GM19193 (cell line): ENCODE measurements at regions not wholly inside any gene's neighbourhood (a gene's known extent, or its start where the extent isn't known, plus 50 kb on each side); places are given as distances from the start of the nearest gene placed in this dataset.

Experiments used
- POLR2A ChIP-seq: IDR thresholded peaks from 4 replicates; pipeline ENCODE4 v1.6.1; 2011; ENCODE audit not compliant: insufficient read depth, insufficient read length; ENCODE audit errors: extremely low read depth

DNA sequence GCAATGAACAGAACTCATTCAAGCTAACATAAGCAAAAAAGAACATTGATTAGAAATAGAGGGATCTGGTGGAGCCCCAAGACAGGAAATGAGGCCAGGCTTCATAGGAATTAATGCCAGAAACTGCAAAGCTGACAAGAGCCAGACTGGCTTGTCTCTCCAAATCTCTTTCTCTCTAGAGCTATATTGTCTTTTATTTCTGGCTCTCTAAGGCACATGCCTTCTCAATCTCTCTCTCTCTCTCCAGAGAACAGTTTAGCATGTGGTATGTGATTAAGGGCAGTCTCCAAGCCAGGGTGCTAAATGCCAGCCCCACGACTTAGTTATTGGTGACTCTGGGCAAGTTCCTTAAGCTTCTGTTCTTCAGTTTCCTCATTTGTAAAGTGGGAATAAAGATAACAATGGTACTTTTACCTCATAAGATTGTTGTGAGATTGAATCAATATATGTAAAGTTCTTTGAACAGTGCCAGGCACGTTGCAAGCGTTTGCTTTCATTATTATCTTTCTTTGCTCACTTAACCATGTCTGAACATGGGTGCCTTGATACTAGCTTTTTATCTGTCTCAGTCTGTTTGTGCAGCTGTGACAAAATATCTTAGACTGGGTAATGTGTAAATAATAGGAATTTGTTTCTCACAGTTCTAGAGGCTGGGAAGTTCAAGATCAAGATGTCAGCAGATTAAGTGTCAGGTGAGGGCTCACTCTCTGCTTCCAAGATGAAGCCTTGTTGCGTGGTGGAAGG is 123.2 kb downstream of the BDH1 start:
- TF ChIP-seq POLR2A = no peak

DNA sequence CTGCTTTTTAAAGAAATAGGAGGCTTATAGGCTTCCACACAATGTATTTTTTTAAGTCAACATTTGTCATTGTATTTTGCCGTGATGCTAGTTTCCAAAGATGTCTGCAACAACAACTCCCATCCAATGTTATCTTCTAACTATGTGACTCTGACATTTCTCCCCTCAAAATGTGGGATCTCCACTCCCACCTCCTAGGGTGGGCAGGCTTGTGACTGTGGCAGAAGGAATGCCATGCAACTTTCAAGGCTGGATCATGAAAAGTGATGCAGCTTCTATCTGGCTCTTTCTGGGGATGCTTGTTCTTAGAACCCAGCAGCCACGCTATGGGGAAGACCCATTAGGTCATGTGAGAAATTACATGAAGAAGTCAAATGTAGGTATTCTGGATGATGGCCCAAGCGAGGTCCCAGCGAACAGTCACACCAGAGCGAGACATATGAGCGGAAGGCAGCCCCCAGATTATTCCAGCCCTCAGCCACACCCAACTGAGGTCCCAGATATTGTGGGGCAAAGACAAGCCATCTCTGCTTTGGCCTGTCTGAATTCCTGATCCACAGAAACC is 124.3 kb downstream of the BDH1 start:
- TF ChIP-seq POLR2A = no peak

DNA sequence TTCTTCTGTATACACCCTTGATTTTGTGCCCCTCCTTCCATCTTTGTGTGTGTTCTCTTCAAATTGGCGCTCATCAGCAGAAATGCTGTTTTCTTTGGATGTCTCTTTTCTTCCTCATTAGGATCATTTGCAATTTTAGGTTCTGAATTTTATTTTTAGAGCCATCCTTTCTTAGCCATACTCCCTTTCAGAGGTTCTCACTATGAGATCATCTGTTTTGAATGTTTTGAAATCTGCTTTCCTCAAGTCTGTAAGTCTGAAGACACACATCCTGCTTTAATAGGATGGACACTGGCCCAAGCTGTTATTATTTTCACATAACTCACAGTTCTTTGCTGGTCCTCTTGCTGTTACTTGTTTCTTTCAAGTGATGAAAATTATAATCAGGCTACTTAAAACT is 124.8 kb downstream of the BDH1 start:
- TF ChIP-seq POLR2A = no peak

DNA sequence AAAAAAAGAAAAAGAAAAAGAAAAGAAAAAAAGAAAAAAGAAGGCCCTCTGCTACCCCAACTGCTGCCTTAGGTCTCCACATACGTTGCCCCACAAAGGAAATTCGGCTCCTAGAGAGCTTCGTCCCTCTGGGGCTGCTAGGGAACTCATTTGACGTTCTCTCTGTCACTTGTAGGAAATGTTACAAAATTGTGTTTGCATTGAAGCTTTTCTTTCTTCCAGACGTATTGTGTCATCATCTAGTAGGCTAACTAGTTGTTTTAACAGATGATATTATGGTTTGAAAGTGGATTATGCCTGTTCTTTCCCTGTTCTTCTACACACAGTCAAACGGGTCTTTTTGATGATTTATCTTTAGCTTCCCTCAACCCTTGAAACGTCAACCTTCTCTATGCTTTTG is 125.3 kb downstream of the BDH1 start:
- TF ChIP-seq POLR2A = no peak

DNA sequence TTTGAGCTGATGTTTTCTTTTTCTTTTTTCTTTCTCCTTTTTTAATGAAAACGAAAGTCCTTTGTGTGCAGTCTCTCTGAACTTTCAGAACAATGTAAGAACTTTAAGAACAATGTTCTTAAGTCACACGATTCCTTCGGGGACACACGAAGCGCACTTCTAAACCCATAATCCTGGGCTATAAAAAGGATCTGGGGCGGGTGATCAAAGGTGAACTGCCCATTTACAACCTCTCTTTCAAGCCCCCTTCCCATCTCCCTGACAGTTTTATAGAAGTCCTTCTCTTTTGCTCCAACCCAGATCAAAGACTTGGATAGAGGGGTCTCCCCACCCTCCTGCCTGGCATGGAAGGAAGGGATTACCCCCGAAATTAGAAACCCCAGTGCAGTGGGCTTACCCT is 126.8 kb downstream of the BDH1 start:
- TF ChIP-seq POLR2A = no peak

DNA sequence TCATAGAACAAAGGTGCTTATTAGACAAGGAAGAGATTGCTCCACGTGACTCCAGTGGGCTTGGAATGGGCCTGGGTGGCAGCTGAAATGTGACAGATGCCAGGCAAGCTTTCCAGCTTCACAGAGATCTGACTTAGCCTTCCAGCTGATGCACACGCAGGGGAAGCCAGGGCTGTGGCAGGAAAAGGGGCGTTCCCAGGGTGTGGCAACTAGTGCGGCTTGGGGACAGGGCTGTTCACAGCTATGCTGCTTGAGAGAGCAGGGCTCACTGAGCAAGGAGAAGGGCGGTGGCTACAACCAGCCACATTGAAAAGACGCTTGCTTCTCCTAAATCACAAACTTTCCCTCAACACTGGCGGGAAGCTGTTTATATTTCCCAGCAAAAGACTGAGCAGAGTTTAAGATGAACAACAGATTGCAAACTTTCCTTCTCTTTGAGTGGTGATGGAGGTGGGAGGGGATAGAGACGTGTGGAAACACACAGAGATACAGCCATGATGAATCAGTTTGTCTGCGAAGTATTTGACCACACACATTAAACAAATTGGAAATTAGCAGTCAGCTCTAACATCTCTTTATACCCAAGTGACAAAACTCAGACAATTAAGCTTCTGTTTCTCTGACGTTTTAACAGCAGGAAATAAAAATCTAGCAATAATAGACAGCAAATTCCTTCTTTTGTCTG is 127.5 kb downstream of the BDH1 start:
- no peak for TF ChIP-seq POLR2A

DNA sequence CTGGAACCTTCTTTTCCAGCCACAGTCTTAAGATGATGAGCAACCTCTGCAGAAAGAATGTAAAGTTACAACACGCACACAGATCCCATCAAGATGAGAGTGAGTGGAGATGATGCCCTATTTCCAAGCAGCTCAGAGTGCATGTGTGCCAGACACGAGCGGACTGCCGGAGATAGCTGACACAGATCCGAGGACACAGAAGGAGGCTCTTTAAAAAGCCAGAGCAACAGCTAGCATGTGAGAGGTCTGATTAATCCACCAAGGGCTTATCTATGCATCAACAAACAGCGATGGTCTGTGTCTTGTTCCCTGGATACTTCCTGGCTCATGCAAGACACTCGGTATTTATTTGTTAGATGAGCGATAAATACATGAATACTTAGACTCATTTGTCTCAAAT is 128.6 kb upstream of the DLG1 start:
- no peak for TF ChIP-seq POLR2A

DNA sequence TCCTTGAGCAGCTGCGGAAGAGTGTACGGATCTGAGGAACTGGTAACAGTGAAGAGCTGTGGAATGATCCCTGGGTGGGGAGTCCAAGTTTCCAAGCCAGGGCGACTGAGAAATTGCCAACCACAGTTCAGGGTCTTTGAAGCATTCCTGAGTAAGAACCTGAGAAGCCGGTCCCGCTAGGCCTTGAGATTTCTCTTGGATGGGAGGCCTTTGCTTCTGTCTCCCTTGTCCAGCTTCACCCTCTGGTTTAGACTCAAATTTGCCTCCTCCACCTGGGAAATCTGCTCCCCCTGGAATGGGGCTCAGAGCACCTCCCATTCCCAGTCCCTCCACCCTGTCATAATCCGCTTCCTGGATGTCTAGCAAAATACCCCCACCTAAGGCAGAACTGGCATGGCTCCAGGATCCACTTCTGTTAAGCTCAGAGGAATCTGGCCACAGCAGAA is 127.7 kb upstream of the DLG1 start:
- no peak for TF ChIP-seq POLR2A

DNA sequence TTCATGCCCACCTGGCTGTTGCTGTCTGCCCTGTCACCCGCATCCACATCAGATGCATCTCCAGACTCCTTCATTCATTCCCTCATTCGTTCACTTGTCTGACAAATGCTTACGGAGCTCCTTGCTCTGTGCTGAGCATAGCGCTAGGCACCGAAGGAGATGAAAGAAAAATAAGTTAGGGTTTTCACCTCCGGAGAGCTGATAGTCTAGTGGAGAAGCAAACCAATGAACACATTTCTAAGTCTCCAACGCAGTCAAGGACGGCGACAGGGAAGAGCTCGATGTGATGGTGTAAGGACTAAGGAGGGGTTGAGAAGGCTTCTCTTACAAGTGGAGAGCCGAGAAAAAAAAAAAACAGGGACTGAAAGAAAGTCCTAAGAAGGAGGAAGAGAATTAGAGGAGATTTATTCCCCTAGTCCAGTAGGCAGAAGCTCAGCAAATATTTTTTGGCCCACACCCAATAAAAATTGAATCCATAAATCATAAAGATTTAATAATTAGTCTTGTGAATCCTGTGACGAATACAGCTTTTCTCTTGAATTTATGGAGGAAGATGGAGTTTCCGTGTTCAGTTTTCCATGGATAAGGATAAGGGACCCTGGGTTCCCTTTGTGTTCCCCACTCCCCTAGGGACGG is 127.2 kb upstream of the DLG1 start:
- no peak for TF ChIP-seq POLR2A

DNA sequence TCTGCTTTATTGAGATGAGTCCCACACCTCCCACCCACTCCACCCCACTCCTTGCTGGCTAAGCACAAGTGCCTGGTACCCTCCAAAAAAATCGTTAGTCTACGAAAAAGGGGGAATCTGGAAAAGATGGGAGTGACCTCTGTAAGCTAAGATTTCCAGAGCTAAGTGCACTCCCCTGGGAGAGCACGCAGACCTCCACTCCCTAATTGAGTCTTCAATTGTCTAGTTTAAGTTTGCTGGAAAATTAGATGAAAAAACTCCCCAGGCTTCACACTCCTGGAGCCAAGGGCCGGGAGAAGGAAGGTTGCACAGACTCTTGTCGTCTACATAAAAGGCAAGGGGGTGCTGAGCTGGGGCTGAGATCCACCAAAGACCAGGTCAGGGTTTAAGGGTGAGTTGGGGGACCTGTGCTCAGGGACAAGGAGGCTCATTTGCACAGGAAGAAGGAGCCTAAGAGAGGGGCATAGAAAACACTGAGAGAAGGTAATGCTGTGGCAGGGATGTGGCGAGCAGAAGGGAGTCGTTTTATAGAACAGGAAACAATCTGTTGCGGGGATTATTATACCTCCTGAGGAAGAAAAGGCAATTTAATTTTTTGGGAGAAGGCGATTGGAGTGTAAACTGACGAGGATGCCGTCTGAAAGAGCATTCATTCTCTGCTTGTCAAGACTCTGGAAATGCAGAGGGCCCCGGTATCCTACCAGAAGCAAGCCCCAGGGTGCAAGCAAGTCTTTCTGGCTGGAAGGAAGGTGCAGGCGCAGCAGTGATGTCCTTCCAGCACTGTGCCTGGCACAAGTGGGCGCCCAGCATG is 126.5 kb upstream of the DLG1 start:
- TF ChIP-seq POLR2A = no peak

DNA sequence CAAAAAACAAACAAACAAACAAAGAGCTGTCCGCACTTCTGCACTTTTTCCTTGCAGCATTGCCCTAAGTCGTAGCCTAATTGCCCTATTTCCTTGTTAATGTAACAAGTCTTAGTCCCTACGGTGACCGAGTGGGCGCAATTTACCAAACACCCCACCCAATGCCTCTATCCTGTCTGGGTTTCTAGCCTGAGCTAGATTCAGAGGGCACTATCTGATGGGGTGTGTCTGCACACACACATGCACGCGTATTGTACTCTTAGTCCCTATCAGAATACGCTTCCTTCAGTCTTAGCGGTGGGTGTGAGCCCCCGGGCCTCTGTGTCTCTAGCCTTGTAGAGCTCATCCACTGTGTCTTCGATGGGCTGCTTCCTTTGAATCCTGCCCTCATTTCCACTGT is 125.9 kb upstream of the DLG1 start:
- TF ChIP-seq POLR2A = no peak

DNA sequence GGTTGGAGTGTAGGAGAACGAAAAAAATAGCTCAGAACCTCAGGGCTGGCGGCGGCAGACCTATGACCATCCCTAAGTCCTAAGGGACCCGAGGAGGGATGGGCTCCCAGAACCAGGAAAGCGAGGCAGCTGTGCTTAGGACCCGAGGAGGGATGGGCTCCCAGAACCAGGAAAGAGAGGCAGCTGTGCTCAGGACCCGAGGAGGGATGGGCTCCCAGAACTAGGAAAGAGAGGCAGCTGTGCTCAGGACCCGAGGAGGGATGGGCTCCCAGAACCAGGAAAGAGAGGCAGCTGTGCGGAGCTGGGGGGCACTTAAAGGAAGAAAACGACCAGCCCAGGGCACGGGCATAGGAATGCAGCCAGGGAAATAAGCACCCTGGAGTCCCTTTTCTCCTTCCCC is 125.0 kb upstream of the DLG1 start:
- TF ChIP-seq POLR2A = no peak

DNA sequence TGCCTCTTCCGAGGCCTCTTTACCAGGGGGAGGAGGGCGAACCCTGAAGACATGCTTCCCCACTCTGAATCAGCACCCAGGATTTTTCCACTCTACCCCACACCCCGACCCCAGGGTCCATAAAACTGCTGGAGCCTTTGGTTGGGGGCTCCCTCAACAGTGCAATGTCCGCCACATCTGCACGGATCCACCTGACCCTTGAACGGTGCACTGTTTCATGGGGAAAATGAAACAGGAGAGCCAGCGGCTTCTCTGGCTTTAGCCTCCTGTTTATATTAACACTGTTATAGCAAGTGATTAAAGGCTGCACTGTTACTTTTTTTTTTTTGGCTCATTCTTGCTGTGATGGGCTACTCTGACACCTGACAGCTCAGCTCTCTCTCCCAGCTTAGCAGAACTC is 124.1 kb upstream of the DLG1 start:
- TF ChIP-seq POLR2A = no peak

DNA sequence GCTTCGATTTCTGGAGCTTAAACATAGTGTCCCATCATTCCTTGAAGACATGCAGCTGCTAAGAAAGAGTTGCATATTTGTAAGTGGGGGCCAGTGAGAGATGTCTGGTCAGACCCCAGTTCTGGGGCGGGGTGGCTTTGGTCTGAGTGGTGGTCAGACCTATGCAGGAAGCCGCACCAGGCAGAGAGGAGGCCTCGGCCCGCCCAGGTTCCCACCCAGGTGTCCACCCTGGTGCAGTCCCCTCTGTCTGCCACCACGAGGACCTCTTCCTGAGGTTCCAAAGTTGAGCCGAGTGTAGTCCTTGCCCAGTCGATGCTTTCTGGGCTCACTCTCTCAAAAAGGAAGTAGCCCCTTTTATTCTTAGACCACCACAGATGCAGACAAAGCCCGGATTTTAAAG is 122.6 kb upstream of the DLG1 start:
- no peak for TF ChIP-seq POLR2A

DNA sequence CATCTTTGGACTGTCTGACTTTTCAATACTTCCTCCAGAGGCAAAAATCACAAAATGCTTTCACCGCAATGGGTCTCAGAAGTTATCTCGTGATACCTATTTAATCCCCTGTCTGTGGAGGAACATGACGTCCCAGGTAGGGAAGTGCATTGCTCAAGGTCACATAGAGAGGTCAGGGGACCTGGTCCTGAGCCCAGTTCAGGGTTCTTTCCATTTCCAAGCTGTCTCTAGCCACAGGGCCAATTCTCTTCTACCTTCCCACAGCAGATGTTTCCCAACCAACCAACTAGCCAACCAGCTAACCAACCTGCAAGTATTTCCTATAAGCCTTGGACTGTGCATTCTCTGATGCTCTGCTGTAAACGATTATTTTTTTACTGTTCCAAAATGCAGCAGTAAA is 122.2 kb upstream of the DLG1 start:
- no peak for TF ChIP-seq POLR2A

DNA sequence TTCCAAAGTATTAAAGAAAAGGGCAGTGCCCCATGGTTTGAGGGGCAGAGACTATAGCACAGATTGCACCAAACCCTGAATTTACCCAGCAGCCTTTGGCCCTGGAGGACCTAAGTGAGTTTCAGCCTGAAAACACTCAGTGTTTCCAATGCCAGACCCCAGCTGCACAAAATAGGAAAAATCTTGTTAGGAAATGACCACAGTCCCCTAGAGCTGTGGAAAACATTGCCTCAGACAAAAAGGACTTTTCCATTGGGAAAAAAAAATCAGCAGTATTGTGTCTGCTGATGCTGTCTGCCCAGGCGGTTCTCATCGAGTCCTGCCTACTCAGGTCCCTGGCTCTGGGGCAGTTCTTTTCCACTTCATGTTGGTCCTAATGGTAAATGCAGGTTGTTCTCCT is 121.7 kb upstream of the DLG1 start:
- TF ChIP-seq POLR2A = no peak

DNA sequence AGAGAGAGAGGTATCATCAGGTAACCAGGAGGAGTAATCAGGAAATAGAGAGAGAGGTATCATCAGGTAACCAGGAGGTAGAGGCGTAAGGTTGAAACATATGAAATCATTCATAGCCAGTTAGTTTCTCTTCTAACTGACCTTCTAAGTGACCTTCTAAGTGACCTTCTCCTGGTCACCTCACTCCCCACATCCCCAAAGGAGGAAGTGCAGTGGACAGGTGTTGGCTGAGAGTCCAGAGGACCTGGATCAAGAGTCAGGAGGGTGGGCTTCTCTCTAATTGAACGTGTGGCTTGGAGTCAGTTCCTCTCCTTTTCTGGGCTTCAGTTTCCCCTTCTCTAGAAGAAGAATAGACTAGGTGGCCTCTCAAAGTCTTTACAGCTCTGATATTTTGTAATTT is 121.3 kb upstream of the DLG1 start:
- no peak for TF ChIP-seq POLR2A
